GM18858 (cell line): ENCODE measurements at regions not wholly inside any gene's neighbourhood (a gene's known extent, or its start where the extent isn't known, plus 50 kb on each side); places are given as distances from the start of the nearest gene placed in this dataset.

ENCODE experiments used
- ATAC-seq: cut with Tn5 transposase; IDR thresholded peaks from one replicate; pipeline ENCODE4 v1.9.1; 2021; ENCODE audit not compliant: unreplicated experiment

DNA sequence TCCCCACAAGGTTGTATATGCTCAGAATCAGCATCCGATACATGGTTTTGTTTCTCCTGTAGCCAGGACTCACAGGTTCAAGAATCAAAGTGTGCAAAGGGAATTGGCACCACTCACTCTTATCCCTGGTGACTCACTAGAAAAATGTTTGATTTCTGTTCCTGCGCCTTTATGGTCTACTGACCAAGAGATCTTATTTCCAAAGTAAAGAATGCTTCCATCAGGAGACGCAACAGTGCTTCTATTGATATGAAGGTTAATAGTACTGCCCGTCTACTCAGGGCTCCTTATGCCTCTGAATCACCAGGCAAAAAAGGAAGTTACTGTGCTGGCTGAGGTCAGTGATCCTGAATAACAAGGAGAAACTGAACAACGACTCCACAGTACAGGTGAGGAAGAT lies 1392.0 kb upstream of the PRMT6 start:
- no peak for ATAC-seq

DNA sequence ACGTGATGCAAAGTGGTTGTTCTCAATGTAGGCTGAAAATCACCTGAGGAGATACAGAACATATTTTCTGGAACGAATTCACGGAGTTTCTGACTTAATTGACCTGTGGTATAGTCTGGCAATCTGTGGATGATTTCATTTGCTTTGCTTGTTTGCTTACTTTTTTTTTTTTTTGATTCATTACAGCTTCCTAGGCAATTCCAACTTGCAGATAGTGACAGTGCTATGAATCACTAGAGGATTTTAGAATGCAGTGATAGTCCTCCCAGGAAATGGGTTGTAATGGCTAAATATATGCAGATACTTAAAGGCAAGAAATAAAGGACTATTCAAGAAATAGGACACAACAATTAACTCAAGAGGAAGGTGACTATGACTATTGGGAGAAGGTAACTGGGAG lies 1378.1 kb upstream of the PRMT6 start:
- no peak for ATAC-seq

DNA sequence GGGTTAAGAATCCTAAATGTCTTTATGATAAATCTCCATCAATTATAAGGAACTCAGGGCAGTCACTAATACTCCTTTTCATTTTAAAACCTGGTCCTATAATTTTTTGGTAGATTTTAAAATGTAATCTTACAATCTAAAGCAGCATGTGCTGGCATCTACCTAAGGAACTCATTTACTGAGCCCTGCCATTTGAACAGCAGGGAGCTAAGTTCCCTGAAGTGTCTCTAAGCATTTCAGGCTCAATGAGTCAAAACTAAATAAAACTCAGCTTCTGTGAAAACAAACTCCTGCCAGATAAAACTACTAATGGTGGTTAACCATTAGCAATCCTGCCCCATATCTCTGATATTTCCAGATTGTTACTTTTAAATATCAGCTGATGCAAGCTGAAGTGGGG lies 1371.8 kb upstream of the PRMT6 start:
- no peak for ATAC-seq

DNA sequence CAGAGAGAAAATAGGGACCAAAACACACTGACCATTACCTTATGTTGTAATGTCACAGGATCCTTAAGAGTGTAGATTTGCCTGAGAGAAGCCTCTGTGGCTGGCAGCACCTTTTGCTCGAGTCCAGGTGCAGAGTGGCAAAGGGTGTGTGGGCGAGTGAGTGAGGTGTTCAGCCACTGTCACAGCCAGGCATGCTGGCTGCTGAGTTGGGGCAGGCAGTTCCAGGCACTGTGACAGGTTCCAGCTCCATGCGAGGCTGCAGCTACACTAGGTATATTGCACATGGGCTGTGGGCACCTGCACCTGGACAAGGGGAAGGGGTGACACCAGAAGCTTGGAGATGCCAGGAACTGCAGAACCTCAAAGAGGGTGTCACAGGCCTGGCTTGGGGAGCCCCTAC lies 1370.4 kb upstream of the PRMT6 start:
- ATAC-seq: no peak

DNA sequence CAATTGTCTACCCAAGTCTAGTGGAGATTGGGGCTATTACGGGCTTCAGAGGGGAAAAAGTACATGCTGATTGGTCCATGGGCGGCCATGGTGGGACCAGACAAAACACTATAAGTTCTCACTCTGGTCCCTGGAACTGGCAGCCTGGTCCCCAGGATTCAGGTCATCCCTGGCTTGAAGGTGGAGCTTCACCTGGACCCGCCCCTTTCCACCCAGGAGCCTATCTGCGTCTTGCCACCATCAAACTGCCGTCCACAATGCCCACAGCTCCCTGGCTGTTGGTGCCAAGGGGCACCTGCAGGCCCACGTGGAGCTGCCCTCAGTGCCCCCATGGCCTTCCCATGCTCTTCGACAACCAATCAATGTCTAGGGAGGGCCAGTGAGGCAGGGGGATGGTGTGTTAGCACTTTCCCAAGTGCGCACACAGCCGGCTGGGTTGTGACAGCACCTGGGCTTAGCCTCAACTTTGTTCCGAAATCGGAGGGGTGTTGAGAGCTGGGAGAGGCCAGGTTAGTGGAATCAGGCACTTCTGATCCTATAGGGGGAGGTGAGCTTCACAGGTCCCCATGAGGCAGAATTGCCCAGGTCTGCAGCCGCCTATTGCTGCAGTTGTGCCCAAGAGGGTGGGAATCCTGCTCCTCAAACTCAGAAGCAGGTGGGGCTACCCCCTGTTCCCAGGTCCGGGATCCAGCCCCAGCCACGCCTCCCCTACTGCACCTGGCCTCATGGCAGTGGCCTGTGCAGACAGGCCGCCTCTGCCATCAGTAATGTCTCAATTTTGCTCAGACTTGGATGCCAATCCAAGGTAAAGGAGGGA lies 1369.4 kb upstream of the PRMT6 start:
- no peak for ATAC-seq

DNA sequence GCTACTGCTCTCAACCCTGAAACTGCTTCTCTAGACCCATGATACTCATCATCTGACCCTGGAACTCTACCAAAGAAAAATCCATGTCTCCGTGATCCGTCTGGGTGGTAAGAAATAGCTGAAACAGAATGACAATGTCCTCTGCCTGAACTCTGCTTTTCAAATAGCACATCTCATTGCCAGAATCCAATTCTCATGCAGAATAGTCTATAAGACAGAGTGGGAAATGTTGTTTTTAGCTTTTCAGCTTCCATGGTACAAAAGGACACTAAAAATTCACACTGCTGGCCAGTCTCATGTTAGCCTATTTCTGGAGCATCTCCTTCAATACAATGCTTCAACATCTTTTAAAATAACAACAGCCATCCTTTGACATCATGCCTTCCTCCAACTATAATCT lies 1355.8 kb upstream of the PRMT6 start:
- ATAC-seq: no peak

DNA sequence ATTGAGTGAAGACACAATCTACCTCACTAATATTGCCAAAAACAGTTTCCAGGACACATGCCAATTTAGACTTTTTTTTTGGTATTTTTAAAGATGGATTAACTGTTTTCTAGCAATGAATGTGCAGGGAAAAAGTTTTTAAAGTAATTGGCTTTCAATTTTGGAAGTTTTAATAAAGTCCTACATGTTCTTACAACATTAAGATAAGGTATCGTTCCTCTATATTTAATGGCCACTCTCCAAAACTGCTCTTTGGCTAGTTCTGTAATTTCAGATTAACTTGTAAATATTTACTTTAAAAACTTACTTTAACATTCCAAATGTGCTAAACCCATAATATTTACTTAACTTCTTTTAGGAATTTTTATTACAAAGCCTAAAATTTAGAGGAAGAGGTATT lies 1332.2 kb upstream of the PRMT6 start:
- no peak for ATAC-seq

DNA sequence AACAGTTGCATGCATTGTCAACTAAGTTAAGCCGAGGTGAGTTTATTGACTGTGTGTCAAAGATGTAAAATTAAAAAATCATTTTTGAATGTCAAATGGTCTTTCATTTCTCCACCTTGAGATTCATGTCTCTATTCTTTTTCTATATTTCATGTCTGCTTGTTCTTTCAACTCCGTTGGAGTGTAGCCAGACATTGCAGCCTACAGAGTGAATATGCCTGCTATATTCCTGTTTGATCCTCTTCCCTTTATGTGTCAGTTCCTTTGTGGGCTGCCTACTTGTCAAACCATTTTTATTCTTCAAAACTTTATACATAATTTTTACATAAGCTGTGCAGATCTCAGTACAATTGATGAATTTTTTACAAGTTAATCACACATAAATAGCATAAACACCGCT lies 1325.8 kb upstream of the PRMT6 start:
- no peak for ATAC-seq

DNA sequence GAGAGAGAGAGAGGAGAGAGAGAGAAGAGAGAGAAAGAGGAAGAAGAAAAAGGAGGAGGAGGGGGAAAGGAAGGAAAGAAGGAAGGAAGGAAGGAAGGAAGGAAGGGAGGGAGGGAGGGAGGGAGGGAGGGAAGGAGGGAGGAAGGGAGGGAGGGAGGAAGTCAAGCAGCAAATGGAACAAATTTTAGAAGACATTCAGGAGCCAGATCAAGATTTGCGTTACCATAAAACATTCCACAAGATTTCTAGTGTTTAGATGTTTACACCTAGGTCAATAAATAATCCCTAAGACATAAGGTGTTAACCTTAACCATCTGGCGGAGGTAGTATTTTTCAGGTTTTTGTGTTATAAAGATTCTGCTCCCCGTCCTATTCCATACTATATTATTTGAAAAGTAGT lies 1320.1 kb upstream of the PRMT6 start:
- ATAC-seq: no peak

DNA sequence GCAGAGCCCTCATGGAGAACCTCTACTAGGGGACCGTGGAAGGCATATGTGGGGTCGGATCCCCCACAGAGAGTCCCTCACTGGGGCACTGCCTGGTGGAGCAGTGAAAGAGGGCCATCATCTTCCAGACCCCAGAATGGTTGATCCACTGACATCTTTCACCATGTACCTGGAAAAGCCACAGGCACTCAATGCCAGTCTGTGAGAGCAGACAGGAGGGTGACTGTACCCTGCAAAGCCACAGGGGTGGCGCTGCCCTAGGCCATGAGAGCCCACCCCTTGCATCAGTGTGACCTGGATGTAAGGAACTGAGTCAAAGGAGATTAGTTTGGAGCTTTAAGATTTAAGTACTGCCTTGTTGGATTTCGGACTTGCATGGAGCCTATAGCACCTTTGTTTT lies 1276.7 kb upstream of the PRMT6 start:
- ATAC-seq: no peak

DNA sequence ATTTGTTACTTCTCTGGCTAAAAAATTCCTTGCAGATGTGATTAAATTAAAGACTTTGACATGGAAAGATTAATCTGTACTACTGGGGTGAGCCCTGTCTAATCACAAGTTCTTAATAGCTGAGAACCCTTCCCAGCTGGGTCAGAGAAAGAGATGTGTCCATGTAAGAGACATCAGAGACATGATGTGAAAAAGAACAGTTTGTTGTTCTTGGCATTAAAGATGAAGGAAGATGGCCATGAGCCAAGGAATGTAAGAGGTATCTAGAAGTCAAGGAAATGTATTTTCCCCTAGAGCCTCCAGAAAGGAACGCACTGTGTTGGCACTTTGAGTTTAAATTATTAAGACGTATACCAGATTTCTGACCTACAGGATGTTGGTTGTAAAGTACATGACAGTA lies 1271.5 kb upstream of the PRMT6 start:
- ATAC-seq: no peak

DNA sequence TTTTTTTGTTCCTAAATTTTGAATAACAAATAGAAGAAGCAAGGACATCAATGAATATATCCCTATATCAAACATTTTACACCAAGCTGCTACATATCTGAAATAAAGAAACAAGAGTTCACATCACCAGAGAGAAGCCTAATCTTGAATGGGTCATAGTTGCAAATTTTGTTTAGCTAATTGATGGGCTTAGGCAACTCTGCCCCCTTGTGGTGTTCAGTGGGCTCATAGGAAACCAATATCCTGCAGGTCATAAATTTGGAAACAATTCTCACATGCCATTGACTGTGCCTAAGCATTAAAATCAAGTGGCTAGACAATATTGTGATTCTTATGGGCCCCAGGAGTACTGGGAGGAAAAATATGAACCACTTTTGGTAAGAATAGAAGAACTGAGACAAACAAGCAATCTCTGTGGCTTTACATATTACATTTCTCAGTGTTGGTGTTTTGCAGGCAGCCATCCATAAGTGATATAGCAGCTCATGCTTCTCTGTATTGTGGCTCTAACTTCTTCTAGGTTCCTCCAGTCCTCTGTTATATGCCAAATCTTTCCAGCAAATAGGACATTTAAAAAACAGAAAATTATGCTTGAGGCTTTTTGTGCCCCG lies 1262.8 kb upstream of the PRMT6 start:
- ATAC-seq: peak; percentile 78

DNA sequence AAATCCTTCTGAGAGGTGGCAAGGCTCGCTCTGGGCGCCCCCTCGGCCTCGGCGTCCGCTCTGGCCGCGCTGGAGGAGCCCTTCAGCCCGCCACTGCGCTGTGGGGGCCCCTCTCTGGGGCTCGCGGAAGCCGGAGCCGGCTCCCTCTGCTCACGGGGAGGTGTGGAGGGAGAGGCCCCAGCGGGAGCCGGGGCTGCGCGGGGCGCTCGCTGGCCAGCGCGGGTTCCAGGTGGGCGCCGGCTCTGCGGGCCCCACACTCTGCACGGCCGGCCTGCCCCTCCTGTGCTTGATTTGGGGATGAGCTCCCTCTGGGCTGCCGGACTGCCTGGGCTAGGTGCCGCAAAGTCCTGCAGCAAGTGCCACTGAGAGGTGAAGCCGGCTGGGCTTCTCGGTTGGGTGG lies 1260.7 kb upstream of the PRMT6 start:
- ATAC-seq: no peak

DNA sequence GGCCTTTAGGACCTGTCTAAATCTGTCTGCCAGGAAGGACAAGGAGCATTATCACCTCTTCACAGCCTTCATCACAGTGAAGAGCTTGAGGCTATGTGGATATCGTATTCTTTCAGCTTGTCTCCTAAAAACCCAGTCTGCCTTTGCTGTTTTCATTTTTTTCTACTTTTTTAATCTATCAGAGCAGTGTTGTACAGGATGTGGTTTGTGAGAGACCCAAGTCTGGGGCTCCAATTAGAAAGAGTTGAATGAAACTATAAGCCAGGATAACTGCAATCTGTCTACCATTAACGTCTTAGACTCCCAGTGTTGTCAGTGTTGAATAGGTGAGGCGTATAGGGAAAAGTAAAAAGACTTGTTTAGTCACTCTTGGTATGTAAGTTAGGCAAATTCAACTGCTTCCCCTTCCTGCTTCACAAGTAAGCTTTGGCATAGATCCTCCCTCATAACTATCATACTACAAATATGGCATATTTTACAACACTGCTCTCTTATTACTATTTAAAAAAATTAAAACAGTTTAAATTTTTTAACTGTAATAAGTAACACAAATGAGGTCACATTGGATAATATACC lies 1225.8 kb upstream of the PRMT6 start:
- ATAC-seq: no peak

DNA sequence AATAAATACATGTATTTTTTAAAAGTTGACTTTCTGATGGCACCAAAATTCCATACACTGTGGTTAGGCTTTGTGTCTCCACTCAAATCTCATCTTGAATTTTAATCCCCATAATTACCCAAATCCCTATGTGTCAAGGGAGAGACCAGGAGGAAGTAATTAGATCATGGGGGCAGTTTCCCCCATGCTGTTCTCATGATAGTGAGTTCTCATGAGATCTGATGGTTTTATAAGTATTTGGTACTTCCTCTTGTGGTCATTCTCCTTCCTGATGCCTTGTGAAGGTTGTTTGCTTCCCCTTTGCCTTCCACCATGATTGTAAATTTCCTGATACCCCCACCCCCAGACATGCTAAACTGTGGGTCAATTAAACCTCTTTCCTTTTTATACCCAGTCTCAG lies 1218.4 kb upstream of the PRMT6 start:
- ATAC-seq: no peak

DNA sequence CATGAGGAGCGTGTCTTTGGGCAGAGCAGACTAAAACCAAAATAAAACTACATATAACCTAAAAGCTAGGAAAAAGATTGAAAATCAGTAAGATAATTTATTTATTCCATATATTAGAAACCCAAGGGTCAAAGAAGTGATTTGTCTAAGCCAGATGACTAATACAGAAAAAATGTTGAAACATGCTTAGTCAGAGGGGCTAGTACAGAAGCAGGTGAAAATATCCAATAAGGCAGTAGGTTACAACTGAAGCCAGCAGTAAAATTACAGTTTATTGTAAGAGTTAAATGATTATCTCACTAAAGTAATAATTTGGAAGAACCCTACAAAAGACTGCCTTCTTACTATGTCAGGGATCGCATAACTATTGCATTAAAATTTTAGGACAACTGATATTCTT lies 1190.9 kb upstream of the PRMT6 start:
- no peak for ATAC-seq

DNA sequence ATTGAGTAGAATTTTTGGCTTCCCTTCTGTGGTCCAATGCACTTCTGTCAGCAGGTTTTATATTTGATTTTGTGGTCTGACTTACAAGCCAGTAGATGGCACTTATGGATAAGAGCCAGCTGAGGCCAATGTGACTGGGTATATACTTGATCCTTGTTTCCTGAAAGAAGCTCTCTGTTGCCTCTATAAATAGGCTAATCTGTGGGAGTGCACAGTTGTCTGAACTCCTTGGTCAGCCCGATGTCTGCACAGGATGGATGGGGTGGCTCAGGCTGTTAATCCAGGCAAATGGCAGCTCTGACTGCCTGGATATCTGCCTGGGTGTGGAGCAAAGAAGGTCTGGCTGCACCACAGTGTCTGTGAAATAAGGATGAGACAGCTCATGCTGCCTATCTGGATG lies 1183.7 kb upstream of the PRMT6 start:
- ATAC-seq: no peak

DNA sequence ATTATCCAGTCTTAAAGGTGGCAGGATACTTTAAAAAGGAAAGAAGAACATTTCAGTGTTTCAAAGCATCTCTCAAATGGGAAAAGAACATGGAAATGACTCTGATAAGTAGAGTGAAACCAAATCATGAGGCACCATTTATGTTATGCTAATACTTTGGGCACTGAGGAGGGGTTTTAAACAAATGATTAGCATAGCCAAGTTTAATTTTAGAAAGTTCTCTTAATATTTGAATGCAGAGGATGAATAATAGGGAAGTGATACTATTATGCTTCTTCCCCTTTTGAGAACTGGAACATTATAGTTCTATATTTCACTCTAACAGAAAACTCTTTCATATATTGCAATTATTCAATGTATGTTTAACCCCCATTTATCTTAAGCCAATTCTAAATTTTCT lies 1181.9 kb upstream of the PRMT6 start:
- peak; percentile 93 for ATAC-seq

DNA sequence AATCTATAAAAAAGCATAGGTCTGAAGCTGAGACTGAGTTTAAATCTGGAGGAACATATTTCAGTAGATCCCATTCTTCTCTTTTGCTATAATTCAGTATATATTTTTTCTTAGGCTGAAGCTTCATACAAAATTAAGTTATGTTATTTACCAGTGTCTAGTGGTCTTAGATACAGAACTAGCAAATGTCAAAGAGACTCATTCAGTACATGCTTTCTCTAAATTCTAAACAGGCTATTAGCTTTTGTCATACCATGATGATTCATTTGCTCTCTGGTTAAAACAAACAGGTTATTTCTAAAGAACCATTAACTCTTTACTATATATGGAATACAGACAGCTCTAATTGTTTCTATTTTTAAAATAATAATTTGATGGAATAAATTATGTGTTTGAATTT lies 1170.2 kb upstream of the PRMT6 start:
- no peak for ATAC-seq

DNA sequence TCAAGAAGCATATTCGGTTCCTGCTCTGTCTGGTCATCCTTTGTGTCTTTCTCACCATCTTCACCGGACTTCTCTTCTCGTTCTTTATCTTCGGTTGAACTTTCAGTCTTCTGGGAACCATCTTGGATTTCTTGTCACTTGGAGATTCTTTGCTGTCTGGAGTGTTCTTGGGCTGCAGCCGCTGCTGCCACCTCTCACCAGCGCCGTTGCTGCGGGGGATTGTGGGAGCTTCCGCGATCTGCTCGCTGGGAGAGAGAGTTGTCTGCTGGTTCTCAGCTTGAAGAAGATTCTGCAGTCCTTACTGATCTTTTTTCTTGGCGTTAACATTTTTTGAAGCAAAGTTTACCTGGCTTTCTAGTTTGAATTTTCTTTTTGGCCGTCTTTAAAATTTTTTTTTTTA lies 1165.2 kb upstream of the PRMT6 start:
- no peak for ATAC-seq

DNA sequence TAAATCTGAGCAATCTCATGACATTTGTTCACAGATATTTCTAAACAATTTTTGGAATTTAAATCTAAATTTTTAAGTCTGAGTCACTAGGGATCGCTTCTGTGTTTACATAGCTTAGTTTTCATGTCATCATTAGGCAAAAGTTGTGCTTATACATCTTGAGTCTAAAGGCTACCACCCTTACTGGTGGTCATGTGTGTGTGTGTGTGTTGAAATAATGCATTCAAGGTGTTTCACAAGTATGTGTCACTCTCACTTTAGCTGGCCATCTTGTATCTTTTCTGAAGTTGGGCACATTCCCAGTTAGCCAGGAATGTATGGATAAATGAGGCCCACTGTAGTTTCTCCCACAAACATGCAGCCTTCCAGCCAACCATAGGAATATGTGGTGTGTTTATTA lies 1162.5 kb upstream of the PRMT6 start:
- no peak for ATAC-seq

DNA sequence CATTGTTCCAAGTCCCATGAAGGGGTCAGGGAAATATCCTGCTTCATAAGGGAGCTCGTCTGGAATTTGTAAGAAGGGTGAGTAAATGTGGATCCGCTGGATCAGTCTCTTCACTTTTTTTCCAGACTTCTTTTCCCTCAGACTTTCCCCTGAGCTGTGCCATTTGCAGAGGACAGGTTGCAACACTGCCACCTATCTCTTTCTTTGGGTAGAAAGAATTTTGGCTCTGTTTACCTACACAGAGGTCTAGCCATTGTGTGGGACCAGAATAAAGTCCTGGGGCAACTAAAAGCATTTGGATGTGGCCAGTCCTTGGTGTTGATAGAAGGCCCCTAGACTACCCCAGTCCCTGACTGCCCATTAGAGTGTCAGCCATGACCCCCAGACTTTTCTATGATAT lies 1146.7 kb upstream of the PRMT6 start:
- no peak for ATAC-seq

DNA sequence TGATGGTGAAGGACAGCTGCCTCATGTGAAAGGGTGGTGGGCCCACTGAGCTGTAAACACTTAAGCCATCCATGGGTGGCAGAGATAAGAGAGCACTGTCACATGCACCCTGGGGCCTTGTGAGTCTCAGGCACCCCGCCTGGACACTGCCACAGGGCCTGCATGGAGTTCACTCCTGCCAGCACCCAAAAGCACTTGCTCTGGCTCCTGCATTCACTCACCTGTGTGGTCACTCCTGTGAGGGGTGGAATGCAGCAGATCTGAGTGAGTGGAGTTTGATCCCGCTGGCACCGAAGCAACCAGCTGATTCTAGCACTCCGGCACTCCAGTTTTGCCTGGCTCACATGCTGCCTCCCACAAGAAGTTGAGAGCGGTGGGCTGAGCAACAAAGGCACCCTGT lies 1142.1 kb upstream of the PRMT6 start:
- no peak for ATAC-seq
